ENCODE measurements at regions not wholly inside any gene's neighbourhood (a gene's known extent, or its start where the extent isn't known, plus 50 kb on each side); places are given as distances from the start of the nearest gene placed in this dataset.

DNA sequence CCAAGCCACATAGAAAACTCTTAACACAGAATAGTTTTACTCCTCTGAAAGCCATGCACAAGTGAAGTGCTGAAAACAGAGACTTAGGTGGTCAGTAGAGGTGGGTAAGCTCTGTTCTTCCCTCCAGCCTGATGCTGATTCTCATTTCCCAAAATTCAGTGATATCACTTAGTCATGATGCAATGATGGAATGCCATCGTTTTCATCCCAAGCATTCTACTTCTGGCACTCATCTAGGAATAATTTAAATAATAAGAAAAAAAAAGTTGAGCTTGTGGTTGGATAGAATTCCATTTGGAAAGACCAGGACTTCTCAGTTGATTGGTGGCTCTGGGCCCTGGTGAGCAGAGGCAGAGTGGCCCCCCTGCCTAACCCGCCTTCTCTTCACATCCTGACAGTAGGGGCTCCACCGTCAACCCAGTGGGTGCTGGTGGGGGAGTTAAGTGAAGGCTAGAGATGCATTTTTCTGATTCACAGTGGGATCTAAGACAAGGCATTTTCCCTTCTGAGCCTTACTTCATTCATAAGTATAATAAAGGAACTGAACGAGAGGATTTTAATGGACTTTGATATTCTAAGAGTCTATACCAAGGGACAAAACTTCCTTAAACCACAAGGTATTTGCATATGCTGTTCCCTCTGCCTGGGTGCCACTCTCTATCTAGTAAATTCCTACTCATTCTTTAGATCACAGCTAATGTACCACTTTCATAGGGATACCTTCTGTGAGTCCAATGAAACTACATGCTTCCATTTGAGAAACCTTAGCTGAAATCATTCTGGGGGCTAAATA lies 310.3 kb upstream of the DYNLRB2 start:
- no peak overlapping the region for H3K4me3 ChIP-seq (replicated peaks; ENCODE audit: low read depth, low read length)
- TF ChIP-seq, protein P1, sequence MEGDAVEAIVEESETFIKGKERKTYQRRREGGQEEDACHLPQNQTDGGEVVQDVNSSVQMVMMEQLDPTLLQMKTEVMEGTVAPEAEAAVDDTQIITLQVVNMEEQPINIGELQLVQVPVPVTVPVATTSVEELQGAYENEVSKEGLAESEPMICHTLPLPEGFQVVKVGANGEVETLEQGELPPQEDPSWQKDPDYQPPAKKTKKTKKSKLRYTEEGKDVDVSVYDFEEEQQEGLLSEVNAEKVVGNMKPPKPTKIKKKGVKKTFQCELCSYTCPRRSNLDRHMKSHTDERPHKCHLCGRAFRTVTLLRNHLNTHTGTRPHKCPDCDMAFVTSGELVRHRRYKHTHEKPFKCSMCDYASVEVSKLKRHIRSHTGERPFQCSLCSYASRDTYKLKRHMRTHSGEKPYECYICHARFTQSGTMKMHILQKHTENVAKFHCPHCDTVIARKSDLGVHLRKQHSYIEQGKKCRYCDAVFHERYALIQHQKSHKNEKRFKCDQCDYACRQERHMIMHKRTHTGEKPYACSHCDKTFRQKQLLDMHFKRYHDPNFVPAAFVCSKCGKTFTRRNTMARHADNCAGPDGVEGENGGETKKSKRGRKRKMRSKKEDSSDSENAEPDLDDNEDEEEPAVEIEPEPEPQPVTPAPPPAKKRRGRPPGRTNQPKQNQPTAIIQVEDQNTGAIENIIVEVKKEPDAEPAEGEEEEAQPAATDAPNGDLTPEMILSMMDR (IDR thresholded peaks at IDR 0.05; ENCODE audit: low read depth, low read length, missing control alignments) = no peak
- DNase-seq (ENCODE audit: extremely low read depth, low read depth) = no peak

- DNase-seq (ENCODE audit: extremely low read depth, low read depth) = no peak
- TF ChIP-seq, protein P1 (IDR thresholded peaks at IDR 0.05; ENCODE audit: low read depth, low read length, missing control alignments) = no peak
- H3K4me3 ChIP-seq (replicated peaks; ENCODE audit: low read depth, low read length) = no peak overlapping the region
These were observed 314.3 kb upstream of the DYNLRB2 start for GRCh38 chr16:80226499-80226898.

GRCh38 chr16:80210787-80211186 lies 330.0 kb upstream of the DYNLRB2 start:
- TF ChIP-seq, protein P1 (IDR thresholded peaks at IDR 0.05; ENCODE audit: low read depth, low read length, missing control alignments) = no peak
- H3K4me3 ChIP-seq (replicated peaks; ENCODE audit: low read depth, low read length) = no peak overlapping the region
- no peak for DNase-seq (ENCODE audit: extremely low read depth, low read depth)

DNA sequence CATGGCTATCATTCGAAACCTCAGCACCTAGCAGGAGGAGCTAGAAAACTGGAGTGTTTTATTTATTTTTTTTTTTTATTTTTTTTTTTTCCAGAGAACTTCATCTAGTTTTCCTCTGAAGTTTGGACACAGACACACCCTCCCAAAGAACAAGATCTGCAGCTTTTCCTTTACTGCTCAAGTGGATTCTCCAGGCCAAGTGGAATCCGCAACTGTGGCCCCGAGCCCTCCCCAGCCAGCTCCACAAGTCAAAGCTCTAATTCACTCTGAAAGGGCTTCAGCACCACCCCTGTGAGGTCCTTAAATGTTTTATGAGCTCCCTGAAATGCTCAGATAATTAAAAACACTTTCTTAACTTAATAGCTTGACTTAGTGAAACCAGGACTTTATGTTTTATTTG lies 332.1 kb upstream of the DYNLRB2 start:
- TF ChIP-seq, protein P1 (IDR thresholded peaks at IDR 0.05; ENCODE audit: low read depth, low read length, missing control alignments) = no peak
- H3K4me3 ChIP-seq (replicated peaks; ENCODE audit: low read depth, low read length) = no peak overlapping the region
- DNase-seq (ENCODE audit: extremely low read depth, low read depth) = no peak

- no peak for DNase-seq (ENCODE audit: extremely low read depth, low read depth)
- TF ChIP-seq, protein P1 (IDR thresholded peaks at IDR 0.05; ENCODE audit: low read depth, low read length, missing control alignments) = no peak
- no peak overlapping the region for H3K4me3 ChIP-seq (replicated peaks; ENCODE audit: low read depth, low read length)
These were observed 332.8 kb upstream of the DYNLRB2 start for GRCh38 chr16:80208015-80208414.

- H3K4me3 ChIP-seq (replicated peaks; ENCODE audit: low read depth, low read length) = no peak overlapping the region
- no peak for DNase-seq (ENCODE audit: extremely low read depth, low read depth)
- TF ChIP-seq, protein P1 (IDR thresholded peaks at IDR 0.05; ENCODE audit: low read depth, low read length, missing control alignments) = no peak
These were observed 337.0 kb upstream of the DYNLRB2 start for GRCh38 chr16:80203821-80204220.
